ENCODE measurements at regions not wholly inside any gene's neighbourhood (a gene's known extent, or its start where the extent isn't known, plus 50 kb on each side); places are given as distances from the start of the nearest gene placed in this dataset.

DNA sequence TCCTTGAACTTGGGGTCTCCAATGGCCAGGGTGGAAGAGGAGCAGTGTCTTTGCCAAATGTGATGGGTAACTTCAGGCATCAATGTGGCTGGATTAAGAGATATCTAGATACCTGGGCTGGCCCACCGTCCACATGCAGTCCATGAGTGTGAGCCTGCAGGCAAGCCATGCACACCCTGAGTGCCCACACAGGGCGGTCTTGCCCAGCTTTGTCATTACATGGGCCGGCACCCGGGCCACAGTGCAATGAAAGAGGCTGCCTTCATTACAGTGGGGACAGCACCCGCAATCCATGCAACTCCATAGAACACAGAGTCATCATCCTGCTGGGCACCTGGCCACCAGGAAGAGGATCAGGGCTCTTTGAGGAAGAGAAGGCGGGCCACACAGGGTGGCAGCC lies 263.8 kb upstream of the IRX1 start:
- TF ChIP-seq CTCF (IDR thresholded peaks at IDR 0.05) (no peak), ZNF263 (CRISPR knock-in tag; IDR thresholded peaks at IDR 0.05; ENCODE audit: low read depth) (no peak), AR (CRISPR knock-in tag; IDR thresholded peaks at IDR 0.05) (no peak), NFYB (CRISPR knock-in tag; conservative IDR thresholded peaks at IDR 0.05; ENCODE audit: low read depth) (no peak), ZNF416 (CRISPR knock-in tag; IDR thresholded peaks at IDR 0.05) (no peak), ZNF232 (CRISPR knock-in tag; IDR thresholded peaks at IDR 0.05) (no peak), TCF7 (CRISPR knock-in tag; IDR thresholded peaks at IDR 0.05; ENCODE audit: low read depth) (no peak), SP1 (CRISPR knock-in tag; conservative IDR thresholded peaks at IDR 0.05) (no peak), KAT7 (CRISPR knock-in tag; IDR thresholded peaks at IDR 0.05; ENCODE audit: borderline replicate concordance) (no peak), ZNF317 (CRISPR knock-in tag; IDR thresholded peaks at IDR 0.05; ENCODE audit: borderline replicate concordance, low read depth) (no peak)
- TF ChIP-seq, protein P1, sequence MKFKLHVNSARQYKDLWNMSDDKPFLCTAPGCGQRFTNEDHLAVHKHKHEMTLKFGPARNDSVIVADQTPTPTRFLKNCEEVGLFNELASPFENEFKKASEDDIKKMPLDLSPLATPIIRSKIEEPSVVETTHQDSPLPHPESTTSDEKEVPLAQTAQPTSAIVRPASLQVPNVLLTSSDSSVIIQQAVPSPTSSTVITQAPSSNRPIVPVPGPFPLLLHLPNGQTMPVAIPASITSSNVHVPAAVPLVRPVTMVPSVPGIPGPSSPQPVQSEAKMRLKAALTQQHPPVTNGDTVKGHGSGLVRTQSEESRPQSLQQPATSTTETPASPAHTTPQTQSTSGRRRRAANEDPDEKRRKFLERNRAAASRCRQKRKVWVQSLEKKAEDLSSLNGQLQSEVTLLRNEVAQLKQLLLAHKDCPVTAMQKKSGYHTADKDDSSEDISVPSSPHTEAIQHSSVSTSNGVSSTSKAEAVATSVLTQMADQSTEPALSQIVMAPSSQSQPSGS (CRISPR knock-in tag; IDR thresholded peaks at IDR 0.05; ENCODE audit: borderline replicate concordance, low read depth): no peak

Data from WTC11 (cell line).